Activated T-helper 2 cell treated with anti-CD3 and anti-CD28 coated beads, Interferon-gamma antibody, Interleukin-2, Interleukin-4, amounts not matched to agents 10 μg/mL and 5 μg/mL and 100 μg/mL, durations not matched to agents 14 hours and 24 hours and 36 hours (primary cell): ENCODE measurements at regions not wholly inside any gene's neighbourhood (a gene's known extent, or its start where the extent isn't known, plus 50 kb on each side); places are given as distances from the start of the nearest gene placed in this dataset.

Experiments used
- DNase-seq: peaks from one replicate; pipeline ENCODE4 v3.0.0; 2021; ENCODE audit warnings: low spot score
- H3K27ac Mint-ChIP-seq: one replicate; pipeline ENCODE4 v1.8.0; 2021; ENCODE audit warnings: mixed read lengths
- H3K27me3 Mint-ChIP-seq: one replicate; pipeline ENCODE4 v1.8.0; 2021; ENCODE audit warnings: low read depth, mixed read lengths
- H3K36me3 Mint-ChIP-seq: one replicate; pipeline ENCODE4 v1.8.0; 2021; ENCODE audit warnings: low read depth, mixed read lengths
- H3K4me1 Mint-ChIP-seq: one replicate; pipeline ENCODE4 v1.8.0; 2021; ENCODE audit warnings: low read depth, mixed read lengths
- H3K4me3 Mint-ChIP-seq: one replicate; pipeline ENCODE4 v1.8.0; 2021; ENCODE audit warnings: low read depth, mild to moderate bottlenecking, moderate library complexity, mixed read lengths
- H3K9me3 Mint-ChIP-seq: one replicate; pipeline ENCODE4 v1.8.0; 2021; ENCODE audit warnings: mixed read lengths
- intact Hi-C: fragments of 100-400 bp; cut with micrococcal nuclease; formaldehyde crosslinking; loops from one replicate; pipeline ENCODE4 v1.15.1; 2023

- Mint-ChIP-seq H3K4me1 (peaks cover 15% of the 10 kb centered on the region), H3K27ac (no peak overlapping the region), H3K9me3 (no peaks in the 10 kb centered on the region), H3K36me3 (no peaks in the 10 kb centered on the region), H3K27me3 (peaks cover 2% of the 10 kb centered on the region), H3K4me3 (no peak overlapping the region)
- intact Hi-C loops, result no loop called here
- no peak for DNase-seq
Measured at GRCh38 chr14:61130512-61131260, 149.6 kb downstream of the SLC38A6 start.

DNA sequence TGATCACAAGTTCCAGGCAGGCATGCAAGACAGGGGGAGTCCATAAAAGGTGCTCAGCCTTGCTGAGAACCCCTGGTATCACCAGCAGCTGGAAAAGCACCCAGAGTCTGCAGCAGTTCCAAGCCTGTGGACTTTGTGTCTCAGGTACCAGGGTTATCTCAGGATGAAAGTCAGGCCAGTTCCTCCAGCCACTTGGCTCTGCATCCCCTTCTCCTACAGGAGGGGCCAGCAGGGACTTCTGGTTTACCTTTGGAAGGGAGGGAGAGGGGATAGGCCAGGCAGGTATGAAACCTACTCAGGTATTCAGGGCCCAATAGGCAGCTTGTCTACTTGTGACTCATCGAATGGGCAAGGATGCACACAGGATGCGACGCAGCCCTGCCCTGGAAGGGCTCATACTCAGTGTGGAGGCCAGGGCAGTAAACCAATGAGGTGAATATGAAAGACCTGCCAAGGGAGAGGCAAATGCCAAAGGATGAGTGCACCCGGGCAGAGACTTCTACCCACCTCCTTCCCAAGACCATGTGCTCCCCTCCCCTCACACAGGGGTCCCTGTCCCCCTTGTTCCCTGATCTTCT is 148.2 kb downstream of the SLC38A6 start:
- intact Hi-C loops, result no loop called here
- no peak for DNase-seq
- H3K9me3 Mint-ChIP-seq, result no peaks in the 10 kb centered on the region
- no peaks in the 10 kb centered on the region for H3K36me3 Mint-ChIP-seq
- peaks cover 15% of the 10 kb centered on the region for H3K4me1 Mint-ChIP-seq
- no peak overlapping the region for H3K27ac Mint-ChIP-seq
- H3K27me3 Mint-ChIP-seq, result peaks cover 3% of the 10 kb centered on the region
- no peak overlapping the region for H3K4me3 Mint-ChIP-seq

DNA sequence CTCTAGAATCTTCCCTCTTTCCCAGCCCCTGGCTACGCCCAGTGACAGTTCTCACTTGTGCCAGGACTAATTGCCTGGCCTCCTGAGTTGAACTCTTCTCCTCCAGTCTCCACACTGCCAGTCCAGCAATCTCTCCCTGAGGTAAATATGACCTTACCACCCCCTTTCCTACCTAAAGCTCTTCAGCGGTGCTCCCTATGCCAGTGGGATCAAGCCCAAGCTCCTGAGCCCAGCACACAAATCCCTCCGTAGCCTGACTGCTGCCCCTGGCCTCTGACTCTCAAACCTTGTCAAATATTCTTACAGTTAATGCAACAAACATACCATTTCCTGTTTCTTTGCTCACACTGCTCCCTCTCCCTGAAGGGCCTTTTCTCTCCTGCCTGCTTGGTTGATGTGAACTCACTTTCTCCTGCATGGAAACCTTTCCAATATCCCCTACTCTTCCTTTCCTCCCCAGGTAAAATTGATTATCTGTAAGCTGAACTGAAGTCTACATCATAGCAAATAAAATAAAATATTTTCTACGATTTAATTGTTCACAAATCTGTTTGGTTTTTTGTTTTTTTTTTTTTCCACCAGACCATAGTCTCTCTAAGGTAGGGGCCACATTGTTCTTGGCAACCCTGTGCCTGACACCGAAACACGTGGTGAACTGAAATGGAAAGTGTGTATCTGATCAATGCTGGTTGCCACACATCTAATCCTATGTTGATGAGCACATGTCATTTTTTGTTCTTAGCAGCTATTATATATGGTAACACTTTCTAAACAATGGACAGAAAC is 147.5 kb downstream of the SLC38A6 start:
- intact Hi-C loops, result no loop called here
- no peak overlapping the region for H3K4me3 Mint-ChIP-seq
- peaks cover 15% of the 10 kb centered on the region for H3K4me1 Mint-ChIP-seq
- H3K9me3 Mint-ChIP-seq, result no peaks in the 10 kb centered on the region
- no peaks in the 10 kb centered on the region for H3K36me3 Mint-ChIP-seq
- peaks cover 3% of the 10 kb centered on the region for H3K27me3 Mint-ChIP-seq
- no peak overlapping the region for H3K27ac Mint-ChIP-seq
- no peak for DNase-seq

GRCh38 chr14:61126603-61127498 is 145.8 kb downstream of the SLC38A6 start:
- DNase-seq, result no peak
- Mint-ChIP-seq H3K27me3 (peaks cover 3% of the 10 kb centered on the region), H3K4me1 (peaks cover 15% of the 10 kb centered on the region), H3K4me3 (no peak overlapping the region), H3K27ac (no peak overlapping the region), H3K9me3 (no peaks in the 10 kb centered on the region), H3K36me3 (no peaks in the 10 kb centered on the region)
- intact Hi-C loops, result no loop called here

- H3K9me3 Mint-ChIP-seq, result no peaks in the 10 kb centered on the region
- no peaks in the 10 kb centered on the region for H3K36me3 Mint-ChIP-seq
- H3K27me3 Mint-ChIP-seq, result peaks cover 3% of the 10 kb centered on the region
- intact Hi-C loops, result no loop called here
- no peak overlapping the region for H3K27ac Mint-ChIP-seq
- no peak overlapping the region for H3K4me3 Mint-ChIP-seq
- peaks cover 15% of the 10 kb centered on the region for H3K4me1 Mint-ChIP-seq
- DNase-seq, result no peak
Measured at GRCh38 chr14:61125867-61126572, 145.0 kb downstream of the SLC38A6 start.

DNA sequence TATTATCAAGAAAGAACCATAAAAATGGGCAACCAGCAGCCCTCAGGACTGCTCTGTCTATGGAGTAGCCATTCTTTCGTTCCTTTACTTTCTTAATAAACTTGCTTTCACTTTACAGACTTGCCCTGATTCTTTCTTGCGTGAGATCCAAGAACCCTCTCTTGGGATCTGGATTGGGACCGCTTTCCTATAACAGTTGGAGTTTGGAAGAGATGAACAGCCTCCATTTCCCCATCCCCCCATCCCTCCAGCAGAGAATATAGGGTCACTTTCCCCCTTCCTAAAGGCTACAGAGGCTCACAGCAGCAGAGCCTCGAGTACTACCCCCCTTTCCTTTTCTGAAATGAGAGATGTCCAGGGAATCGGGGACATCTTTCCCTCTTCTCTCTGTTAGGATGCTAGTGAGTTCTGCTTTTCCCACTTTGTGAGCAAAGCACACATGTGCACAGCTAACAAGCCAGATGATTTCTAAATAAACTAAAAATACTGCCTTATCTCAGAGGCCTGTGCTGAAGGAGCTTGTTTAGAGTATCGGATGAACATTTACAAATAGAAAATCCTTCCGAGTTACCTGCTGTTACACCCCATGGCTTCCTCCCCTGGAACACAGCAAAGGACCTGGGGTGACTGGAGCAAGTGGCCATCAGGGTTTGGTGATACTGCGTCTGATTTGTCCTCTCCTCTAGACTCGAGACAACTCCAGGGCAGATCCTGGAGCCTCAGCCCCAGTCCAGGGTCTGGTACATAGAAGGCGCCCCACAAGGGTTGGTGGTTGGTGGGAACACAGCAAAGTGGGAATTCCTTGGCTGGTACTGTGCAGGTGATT is 144.2 kb downstream of the SLC38A6 start:
- Mint-ChIP-seq H3K4me1 (peaks cover 19% of the 10 kb centered on the region), H3K36me3 (no peaks in the 10 kb centered on the region), H3K27me3 (peaks cover 3% of the 10 kb centered on the region), H3K9me3 (no peaks in the 10 kb centered on the region), H3K4me3 (no peak overlapping the region), H3K27ac (no peak overlapping the region)
- intact Hi-C loops, result no loop called here
- DNase-seq, result no peak

DNA sequence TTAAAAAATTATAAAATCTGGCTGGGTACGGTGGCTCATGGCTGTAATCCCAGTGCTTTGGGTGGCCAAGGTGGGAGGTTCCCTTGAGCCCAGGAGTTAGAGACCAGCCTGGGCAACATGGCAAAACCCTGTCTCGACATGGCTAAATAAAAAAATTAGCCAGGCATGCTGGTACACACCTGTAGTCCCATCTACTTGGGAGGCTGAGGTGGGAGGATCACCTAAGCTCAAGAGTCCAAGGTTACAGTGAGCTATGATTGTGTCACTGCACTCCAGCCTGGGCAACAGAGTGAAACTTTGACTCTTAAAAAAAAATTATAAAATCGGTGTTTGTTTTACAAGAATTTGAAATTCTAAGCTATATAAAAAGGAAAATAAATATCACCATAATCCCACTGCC is 141.8 kb downstream of the SLC38A6 start:
- DNase-seq, result no peak
- Mint-ChIP-seq H3K4me3 (no peak overlapping the region), H3K4me1 (peaks cover 12% of the 10 kb centered on the region), H3K9me3 (no peaks in the 10 kb centered on the region), H3K27me3 (peaks cover 3% of the 10 kb centered on the region), H3K27ac (no peak overlapping the region), H3K36me3 (no peaks in the 10 kb centered on the region)
- intact Hi-C loops, result loop anchor here (5.0 kb wide), 1 partner anchor 54 kb away; no protein-coding TSS in a partner anchor

DNA sequence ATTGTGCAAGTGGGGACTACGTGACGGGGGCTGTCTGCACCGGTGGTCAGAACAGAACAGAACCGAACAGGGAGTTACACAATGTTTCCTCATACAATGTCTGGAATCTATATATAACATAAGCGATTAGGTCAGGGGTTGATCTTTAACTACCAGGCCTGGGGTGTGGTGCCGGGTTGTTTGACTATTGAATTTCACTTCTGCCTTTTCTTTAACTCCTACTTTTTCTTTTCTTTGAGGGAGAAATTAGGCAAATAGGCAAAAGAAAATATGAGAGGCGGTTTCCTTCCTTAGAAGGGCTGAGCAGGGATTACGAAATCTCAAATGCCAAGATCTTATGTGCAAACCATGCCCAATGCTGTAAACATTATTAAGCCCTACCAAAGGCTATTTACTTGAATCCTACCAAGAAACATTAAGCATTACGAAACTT is 140.3 kb downstream of the SLC38A6 start:
- no peak overlapping the region for H3K27ac Mint-ChIP-seq
- H3K36me3 Mint-ChIP-seq, result no peaks in the 10 kb centered on the region
- intact Hi-C loops, result loop anchor here (5.0 kb wide), 1 partner anchor 56 kb away; no protein-coding TSS in a partner anchor
- no peak for DNase-seq
- H3K9me3 Mint-ChIP-seq, result no peaks in the 10 kb centered on the region
- H3K4me3 Mint-ChIP-seq, result no peak overlapping the region
- peaks cover 3% of the 10 kb centered on the region for H3K27me3 Mint-ChIP-seq
- H3K4me1 Mint-ChIP-seq, result peaks cover 12% of the 10 kb centered on the region

- Mint-ChIP-seq H3K36me3 (no peaks in the 10 kb centered on the region), H3K4me3 (no peak overlapping the region), H3K9me3 (no peaks in the 10 kb centered on the region), H3K27me3 (peaks cover 1% of the 10 kb centered on the region), H3K27ac (no peak overlapping the region), H3K4me1 (peaks cover 6% of the 10 kb centered on the region)
- no peak for DNase-seq
- intact Hi-C loops, result loop anchor here (5.0 kb wide), 1 partner anchor 57 kb away; no protein-coding TSS in a partner anchor
Measured at GRCh38 chr14:61120576-61120975, 139.5 kb downstream of the SLC38A6 start.

DNA sequence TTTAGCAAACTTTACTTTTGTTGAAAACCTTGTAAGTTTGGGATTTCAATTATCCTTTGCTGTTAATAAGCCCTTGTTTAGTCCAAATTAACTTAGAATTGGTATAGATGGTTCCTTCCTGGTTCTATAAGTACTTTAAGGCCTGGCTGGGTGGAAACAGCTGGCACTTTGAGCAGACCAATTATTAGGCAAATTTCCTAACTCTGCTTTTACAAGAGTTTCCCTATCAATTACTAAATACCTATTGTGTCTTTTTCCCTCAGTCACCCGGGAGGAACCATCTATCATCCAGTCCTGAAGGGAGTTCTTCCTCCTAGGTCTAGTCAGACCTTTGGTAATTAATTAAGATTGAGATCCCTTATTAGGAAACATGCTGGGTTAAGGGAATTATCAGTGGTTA is 138.0 kb downstream of the SLC38A6 start:
- H3K27ac Mint-ChIP-seq, result no peak overlapping the region
- no peaks in the 10 kb centered on the region for H3K27me3 Mint-ChIP-seq
- peaks cover 6% of the 10 kb centered on the region for H3K4me1 Mint-ChIP-seq
- intact Hi-C loops, result no loop called here
- H3K4me3 Mint-ChIP-seq, result no peak overlapping the region
- peaks cover 3% of the 10 kb centered on the region for H3K36me3 Mint-ChIP-seq
- H3K9me3 Mint-ChIP-seq, result peaks cover 15% of the 10 kb centered on the region
- no peak for DNase-seq

- intact Hi-C loops, result no loop called here
- H3K27me3 Mint-ChIP-seq, result no peaks in the 10 kb centered on the region
- H3K36me3 Mint-ChIP-seq, result peaks cover 3% of the 10 kb centered on the region
Measured at GRCh38 chr14:61116369-61116768, 135.3 kb downstream of the SLC38A6 start.

More at GRCh38 chr14:61116369-61116768, 135.3 kb downstream of the SLC38A6 start:
- Mint-ChIP-seq H3K4me3 (no peak overlapping the region), H3K4me1 (peaks cover 6% of the 10 kb centered on the region), H3K27ac (no peak overlapping the region), H3K9me3 (peaks cover 18% of the 10 kb centered on the region)
- no peak for DNase-seq
